K562 (cell line): ENCODE measurements at regions not wholly inside any gene's neighbourhood (a gene's known extent, or its start where the extent isn't known, plus 50 kb on each side); places are given as distances from the start of the nearest gene placed in this dataset.

Experiments used
- ATAC-seq: fragments of 200-7000 bp; cut with Tn5 transposase; 3 replicates; pipeline ENCODE4 v1.9.1; 2020; ENCODE audit warnings: moderate library complexity
- BruUV-seq: library from RNA; stranded (reverse); fragments of 400-500 nt; replicated peaks from 2 replicates; lab custom pipeline; 2021; lab: Mats Ljungman, UMichigan
- CTCF ChIA-PET: fragments of 300-600 bp; formaldehyde crosslinking; extraction: SDS; loops from one replicate; lab custom pipeline; 2021; ENCODE audit warnings: low intra/inter-chr PET ratio; lab: Yijun Ruan, JAX
- POLR2A ChIA-PET: fragments of 300-600, 350-650 bp; sonication (Branson Sonifier 250); formaldehyde crosslinking; extraction: SDS; loops from one replicate; lab custom pipeline; 2021; ENCODE audit warnings: antibody characterized with exemption, inconsistent platforms; lab: Yijun Ruan, JAX
- DNase-seq, 4 experiments: peaks; one replicate each; pipeline versions ENCODE4 v3.0.0 to v3.0.0-alpha.2; 2011 to 2018; ENCODE audit warnings: low spot score in 3 of 4, mixed read lengths in 3 of 4; ENCODE audit errors: extremely low read depth in 1 of 4
- FAIRE-seq: peaks from 2 replicates; lab custom pipeline; 2011; peaks lifted over from hg19 to GRCh38; lab: Jason Lieb, UNC
- H2AFZ ChIP-seq: 2 replicates; pipeline ENCODE4 v1.6.0; 2011; ENCODE audit warnings: low read depth, low read length, control low read depth, inconsistent platforms
- H3K27ac ChIP-seq: fragments of 200-600 bp; 3 replicates; pipeline ENCODE4 v1.8.0; 2011; ENCODE audit warnings: low read depth, mild to moderate bottlenecking, control low read depth, inconsistent platforms, low read length, moderate library complexity, mixed read lengths; ENCODE audit errors: extremely low read depth
- H3K27me3 ChIP-seq, 2 experiments: fragments of 300-600 bp in 1 of 2; 2 replicates in 1 of 2; 3 replicates in 1 of 2; pipeline versions ENCODE4 v1.6.0 to v1.8.0; 2011; ENCODE audit warnings: inconsistent platforms in 2 of 2, low read length in 2 of 2, mild to moderate bottlenecking in 1 of 2, mixed read lengths in 1 of 2, moderate library complexity in 1 of 2; ENCODE audit not compliant: control insufficient read depth in 2 of 2, insufficient read depth in 2 of 2
- H3K36me3 ChIP-seq: fragments of 300-600 bp; 3 replicates; pipeline ENCODE4 v1.8.0; 2011; ENCODE audit warnings: mild to moderate bottlenecking, low read length, inconsistent platforms; ENCODE audit not compliant: control insufficient read depth, insufficient read depth
- H3K4me1 ChIP-seq, 2 experiments: fragments of 200-600 bp in 1 of 2; replicated peaks in 1 of 2; 2 replicates in 1 of 2; 3 replicates in 1 of 2; pipeline versions ENCODE4 v1.5.1 to v1.8.0; 2011; ENCODE audit warnings: inconsistent platforms in 2 of 2, low read length in 2 of 2, mild to moderate bottlenecking in 1 of 2, mixed read lengths in 1 of 2, moderate library complexity in 1 of 2; ENCODE audit not compliant: control insufficient read depth in 2 of 2, insufficient read depth in 2 of 2
- H3K4me2 ChIP-seq: 2 replicates; pipeline ENCODE4 v1.6.1; 2011; ENCODE audit warnings: low read length, control low read depth, inconsistent platforms, mixed read lengths; ENCODE audit not compliant: insufficient read depth
- H3K4me3 ChIP-seq: fragments of 200-600 bp; sonication (generic), shearing (Covaris generic); 2 replicates; pipeline ENCODE4 v1.5.1; 2016; ENCODE audit warnings: control low read depth, inconsistent platforms
- H3K79me2 ChIP-seq: fragments of 200-600 bp; 3 replicates; pipeline ENCODE4 v1.8.0; 2011; ENCODE audit warnings: low read length, inconsistent platforms; ENCODE audit not compliant: control insufficient read depth, insufficient read depth
- H3K9ac ChIP-seq, 2 experiments: 2 replicates each; pipeline versions ENCODE4 v1.6.0 to v1.6.1; 2011; ENCODE audit warnings: low read depth in 2 of 2, low read length in 2 of 2, control low read depth in 1 of 2, inconsistent platforms in 1 of 2, mild to moderate bottlenecking in 1 of 2, mixed read lengths in 1 of 2; ENCODE audit not compliant: insufficient read depth in 1 of 2
- H3K9me1 ChIP-seq: one replicate; pipeline ENCODE4 v1.6.0; 2011; ENCODE audit warnings: inconsistent platforms, mild to moderate bottlenecking, low read length, moderate library complexity; ENCODE audit not compliant: control insufficient read depth, insufficient read depth
- H3K9me3 ChIP-seq: replicated peaks from 2 replicates; pipeline ENCODE4 v1.5.1; 2011; ENCODE audit warnings: low read depth, low read length, inconsistent platforms; ENCODE audit not compliant: control insufficient read depth, insufficient read depth
- H4K20me1 ChIP-seq: replicated peaks from 2 replicates; pipeline ENCODE4 v1.6.1; 2011; ENCODE audit warnings: low read length, inconsistent platforms, mixed read lengths; ENCODE audit not compliant: control insufficient read depth, insufficient read depth
- ATF7 ChIP-seq: fragments of 450-650 bp; IDR thresholded peaks from 2 replicates; pipeline ENCODE4 v1.7.1; 2014; ENCODE audit warnings: mild to moderate bottlenecking, moderate library complexity
- IRF2 ChIP-seq: sonication (generic); formaldehyde crosslinking; IDR thresholded peaks from 2 replicates; pipeline ENCODE4 v1.8.1; 2022; ENCODE audit warnings: mild to moderate bottlenecking, missing genetic modification reagents
- KAT7 ChIP-seq: sonication (generic); formaldehyde crosslinking; IDR thresholded peaks from 2 replicates; pipeline ENCODE4 v1.8.0; 2022; ENCODE audit warnings: missing genetic modification reagents, mild to moderate bottlenecking, borderline replicate concordance
- NFIC ChIP-seq: fragments of 450-650 bp; IDR thresholded peaks from 2 replicates; pipeline ENCODE4 v1.6.1; 2017; ENCODE audit warnings: mild to moderate bottlenecking, inconsistent platforms
- NR2C2 ChIP-seq, 2 experiments: fragments of 200-800 bp in 1 of 2; sonication (Bioruptor generic) in 1 of 2; sonication (generic) in 1 of 2; formaldehyde crosslinking in 1 of 2; IDR thresholded peaks; 2 replicates each; pipeline versions ENCODE4 v1.6.1 to v1.8.0; 2016 to 2022; ENCODE audit warnings: mild to moderate bottlenecking in 1 of 2, missing compliant biosample characterization in 1 of 2, missing genetic modification characterization in 1 of 2, missing genetic modification reagents in 1 of 2
- NR3C1 ChIP-seq: sonication (generic); formaldehyde crosslinking; IDR thresholded peaks from 2 replicates; pipeline ENCODE4 v1.8.1; 2022; ENCODE audit warnings: missing genetic modification reagents
- PHB ChIP-seq: fragments of 250-450 bp; sonication (Bioruptor Pico); IDR thresholded peaks from 2 replicates; pipeline ENCODE4 v1.5.0; 2021
- RFX1 ChIP-seq: fragments of 450-650 bp; IDR thresholded peaks from 2 replicates; pipeline ENCODE4 v1.6.1; 2016; ENCODE audit warnings: mild to moderate bottlenecking, moderate library complexity
- SETDB1 ChIP-seq: IDR thresholded peaks from one replicate; pipeline ENCODE4 v1.6.1; 2012; ENCODE audit warnings: low read length, control low read depth, inconsistent platforms
- SRSF1 ChIP-seq: fragments of 200-400 bp; formaldehyde crosslinking; IDR thresholded peaks from 2 replicates; pipeline ENCODE4 v1.6.1; 2017; ENCODE audit warnings: mild to moderate bottlenecking, low read depth, low read length, moderate library complexity
- ZFX ChIP-seq: sonication (generic); formaldehyde crosslinking; IDR thresholded peaks from 2 replicates; pipeline ENCODE4 v1.8.0; 2022; ENCODE audit warnings: mild to moderate bottlenecking, missing genetic modification reagents, moderate library complexity
- ZNF146 ChIP-seq: IDR thresholded peaks from one replicate; pipeline ENCODE4 v1.6.1; 2018; ENCODE audit warnings: missing compliant biosample characterization; ENCODE audit not compliant: unreplicated experiment
- ZNF280B ChIP-seq: fragments of 250-450 bp; sonication (Bioruptor Pico); IDR thresholded peaks from 2 replicates; pipeline ENCODE4 v1.5.1; 2021; ENCODE audit warnings: mild to moderate bottlenecking
- ZSCAN29 ChIP-seq: fragments of 450-650 bp; IDR thresholded peaks from 2 replicates; pipeline ENCODE4 v1.6.1; 2017
- WGBS: fragments of 100-300 bp; shearing (Covaris generic); methylation state at CpG from one replicate; pipeline ENCODE4 v1.1.6; 2016; ENCODE audit warnings: low coverage, mixed read lengths; ENCODE audit not compliant: insufficient coverage; ENCODE audit errors: missing lambda C conversion rate; 5-methylcytosine and 5-hydroxymethylcytosine counted together
- in situ Hi-C: fragments of 300-500 bp; cut with MboI; formaldehyde crosslinking; loops from 4 replicates; pipeline ENCODE4 v1.15.0; 2018; ENCODE audit warnings: inconsistent platforms, mixed read lengths
- intact Hi-C: fragments of 100-400 bp; cut with micrococcal nuclease; formaldehyde crosslinking; loops from 2 replicates; pipeline ENCODE4 v1.14.2; 2022
- TF ChIP-seq, protein P1 (sequence below): fragments of 450-650 bp; IDR thresholded peaks from 2 replicates; pipeline ENCODE4 v1.6.1; 2017; ENCODE audit warnings: mild to moderate bottlenecking, moderate library complexity
- TF ChIP-seq, protein P2 (sequence below): IDR thresholded peaks from 3 replicates; pipeline ENCODE4 v1.6.1; 2011; ENCODE audit warnings: borderline replicate concordance, mild to moderate bottlenecking; ENCODE audit not compliant: insufficient read length, insufficient read depth

GRCh38 chr1:56285554-56286402 lies 293.6 kb downstream of the PLPP3 start:
- 2% methylated on average over 4 of the region's 4 CpGs for WGBS
- in situ Hi-C loops (no loop called here), intact Hi-C loops (no loop called here)
- Histone ChIP-seq H3K4me2 (no peak overlapping the region), H3K9ac (no peak overlapping the region), H3K27me3 (no peaks in the 10 kb centered on the region), H3K79me2 (no peaks in the 10 kb centered on the region), H4K20me1 (no peaks in the 10 kb centered on the region), H3K4me3 (no peak overlapping the region), H2AFZ (no peak overlapping the region), H3K36me3 (no peaks in the 10 kb centered on the region), H3K4me1 (no peaks in the 10 kb centered on the region)
- no peak for ATAC-seq
- ChIA-PET POLR2A (no interaction called here), CTCF (no interaction called here)
- DNase-seq, result no peak
- FAIRE-seq, result no peak
- TF ChIP-seq SRSF1, result no peak
- TF ChIP-seq KAT7 (CRISPR knock-in tag), result no peak
- no peak for TF ChIP-seq PHB (CRISPR knock-in tag)
- TF ChIP-seq ZNF280B (CRISPR knock-in tag), result no peak
- no peak for TF ChIP-seq IRF2 (CRISPR knock-in tag)
- no peak for TF ChIP-seq SETDB1
- TF ChIP-seq, protein P1, sequence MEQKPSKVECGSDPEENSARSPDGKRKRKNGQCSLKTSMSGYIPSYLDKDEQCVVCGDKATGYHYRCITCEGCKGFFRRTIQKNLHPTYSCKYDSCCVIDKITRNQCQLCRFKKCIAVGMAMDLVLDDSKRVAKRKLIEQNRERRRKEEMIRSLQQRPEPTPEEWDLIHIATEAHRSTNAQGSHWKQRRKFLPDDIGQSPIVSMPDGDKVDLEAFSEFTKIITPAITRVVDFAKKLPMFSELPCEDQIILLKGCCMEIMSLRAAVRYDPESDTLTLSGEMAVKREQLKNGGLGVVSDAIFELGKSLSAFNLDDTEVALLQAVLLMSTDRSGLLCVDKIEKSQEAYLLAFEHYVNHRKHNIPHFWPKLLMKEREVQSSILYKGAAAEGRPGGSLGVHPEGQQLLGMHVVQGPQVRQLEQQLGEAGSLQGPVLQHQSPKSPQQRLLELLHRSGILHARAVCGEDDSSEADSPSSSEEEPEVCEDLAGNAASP, result no peak
- TF ChIP-seq RFX1, result no peak
- TF ChIP-seq ATF7, result no peak
- TF ChIP-seq ZNF146 (CRISPR knock-in tag), result no peak
- no peak for TF ChIP-seq NR2C2 (CRISPR knock-in tag; IDR thresholded peaks at IDR 0.05)
- TF ChIP-seq NR2C2 (tag; IDR thresholded peaks at IDR 0.05), result no peak
- TF ChIP-seq ZSCAN29, result no peak
- TF ChIP-seq, protein P2, sequence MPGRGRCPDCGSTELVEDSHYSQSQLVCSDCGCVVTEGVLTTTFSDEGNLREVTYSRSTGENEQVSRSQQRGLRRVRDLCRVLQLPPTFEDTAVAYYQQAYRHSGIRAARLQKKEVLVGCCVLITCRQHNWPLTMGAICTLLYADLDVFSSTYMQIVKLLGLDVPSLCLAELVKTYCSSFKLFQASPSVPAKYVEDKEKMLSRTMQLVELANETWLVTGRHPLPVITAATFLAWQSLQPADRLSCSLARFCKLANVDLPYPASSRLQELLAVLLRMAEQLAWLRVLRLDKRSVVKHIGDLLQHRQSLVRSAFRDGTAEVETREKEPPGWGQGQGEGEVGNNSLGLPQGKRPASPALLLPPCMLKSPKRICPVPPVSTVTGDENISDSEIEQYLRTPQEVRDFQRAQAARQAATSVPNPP, result no peak
- no peak for TF ChIP-seq NFIC
- TF ChIP-seq NR3C1, result no peak
- no peak for TF ChIP-seq ZFX
- TF ChIP-seq, all 486 proteins: peak for 0
- Histone ChIP-seq H3K27ac (no peak overlapping the region), H3K9me3 (no peaks in the 10 kb centered on the region), H3K9me1 (no peaks in the 10 kb centered on the region)
- no TSS peak for BruUV-seq
